Muscle layer of colon (tissue), 2 donors: ENCODE measurements at regions not wholly inside any gene's neighbourhood (a gene's known extent, or its start where the extent isn't known, plus 50 kb on each side); places are given as distances from the start of the nearest gene placed in this dataset.

Experiments
- H3K27ac ChIP-seq: one replicate; pipeline ENCODE4 v1.7.0; 2013; ENCODE audit warnings: low read depth, mild to moderate bottlenecking, low read length, moderate library complexity
- H3K27me3 ChIP-seq, 2 donors: one replicate each; pipeline ENCODE4 v1.7.0; 2013; ENCODE audit warnings: low read length in 2 of 2, mild to moderate bottlenecking in 2 of 2; ENCODE audit not compliant: insufficient read depth in 2 of 2, control insufficient read depth in 1 of 2
- H3K36me3 ChIP-seq: one replicate; pipeline ENCODE4 v1.7.0; 2013; ENCODE audit warnings: mild to moderate bottlenecking, low read length; ENCODE audit not compliant: insufficient read depth
- H3K4me1 ChIP-seq: one replicate; pipeline ENCODE4 v1.7.0; 2013; ENCODE audit warnings: mild to moderate bottlenecking, low read length; ENCODE audit not compliant: insufficient read depth
- H3K4me3 ChIP-seq, 2 donors: one replicate each; pipeline ENCODE4 v1.7.0; 2013; ENCODE audit warnings: low read length in 2 of 2, low read depth in 1 of 2, mild to moderate bottlenecking in 1 of 2, moderate library complexity in 1 of 2
- H3K9ac ChIP-seq: one replicate; pipeline ENCODE4 v1.7.0; 2013; ENCODE audit warnings: low read length
- H3K9me3 ChIP-seq: one replicate; pipeline ENCODE4 v1.7.0; 2013; ENCODE audit warnings: mild to moderate bottlenecking, low read length
- donor health status: abdominal sarcoma.
- donor health status: Adenocarcinoma of cecum.

DNA sequence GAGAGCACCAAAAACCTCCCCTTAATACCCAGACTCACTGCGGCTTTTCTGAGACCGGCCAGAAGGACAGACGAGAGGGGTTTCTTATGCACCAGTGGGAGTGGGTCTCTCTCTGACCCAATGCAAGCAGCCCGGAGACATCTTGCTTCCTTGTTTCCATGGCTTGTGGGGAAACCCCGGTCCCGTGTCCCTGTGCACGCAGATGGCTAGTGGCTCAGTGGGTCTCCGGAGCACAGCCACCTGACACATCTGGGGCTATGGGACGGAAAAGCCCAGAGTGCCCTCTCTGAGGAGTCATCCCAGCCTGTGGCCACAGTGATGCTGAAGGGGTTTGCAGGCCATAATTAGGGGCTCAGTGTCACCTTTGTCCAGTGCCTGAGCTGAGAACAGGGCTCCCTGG, 197.6 kb downstream of the PHETA1 start:
- Histone ChIP-seq H3K9ac (no peak overlapping the region), H3K36me3 (no peaks in the 10 kb centered on the region), H3K27ac (no peak overlapping the region), H3K9me3 (no peaks in the 10 kb centered on the region), H3K4me3 (no peak overlapping the region), H3K27me3 (peaks cover 0 to 3% of the 10 kb centered on the region in 2 donors), H3K4me1 (peaks cover 5% of the 10 kb centered on the region)

DNA sequence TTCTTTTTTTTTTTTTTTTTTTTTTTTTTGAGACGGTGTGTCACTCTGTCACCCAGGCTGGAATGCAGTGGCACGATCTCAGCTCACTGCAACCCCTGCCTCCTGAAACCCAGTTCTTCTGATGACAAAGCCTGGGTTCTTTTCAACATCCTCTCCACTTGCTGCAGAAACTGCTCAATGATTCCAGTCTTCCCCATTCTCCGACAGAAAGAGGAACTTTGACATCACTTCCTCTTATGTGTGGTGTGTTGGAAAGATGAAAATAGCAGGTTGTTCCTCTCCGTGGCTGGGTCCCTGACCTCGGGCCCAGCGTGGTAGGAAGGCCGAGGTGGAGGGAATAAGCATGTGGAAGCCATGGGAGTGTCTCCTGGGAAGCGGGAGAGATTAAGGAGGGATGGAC, 198.4 kb downstream of the PHETA1 start:
- H3K36me3 ChIP-seq: no peaks in the 10 kb centered on the region
- no peak overlapping the region for H3K4me3 ChIP-seq
- H3K9me3 ChIP-seq: no peaks in the 10 kb centered on the region
- H3K4me1 ChIP-seq: peaks cover 5% of the 10 kb centered on the region
- peaks cover 0 to 3% of the 10 kb centered on the region in 2 donors for H3K27me3 ChIP-seq
- H3K27ac ChIP-seq: no peak overlapping the region
- no peak overlapping the region for H3K9ac ChIP-seq

DNA sequence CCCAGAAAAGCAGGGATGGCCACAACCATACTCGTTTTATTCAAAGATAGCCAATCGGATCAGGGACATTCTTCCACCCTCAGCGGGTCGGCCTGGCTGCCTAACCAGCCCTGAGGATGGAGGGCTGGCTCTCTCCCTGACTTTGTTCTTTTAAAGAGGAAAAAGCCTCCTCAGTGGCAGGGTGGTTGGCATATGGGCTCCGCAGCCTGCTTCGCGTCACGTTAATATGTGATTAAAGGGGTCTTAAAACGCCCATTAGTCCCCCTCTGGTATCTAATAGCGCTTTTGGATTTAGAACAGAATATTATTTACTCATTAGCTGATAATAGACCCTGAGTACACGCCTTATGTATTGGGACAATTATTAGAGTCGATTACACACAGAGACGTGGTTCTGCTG, 199.4 kb downstream of the PHETA1 start:
- H3K4me3 ChIP-seq: no peak overlapping the region
- H3K36me3 ChIP-seq: no peaks in the 10 kb centered on the region
- no peak overlapping the region for H3K27ac ChIP-seq
- no peaks in the 10 kb centered on the region for H3K9me3 ChIP-seq
- no peaks in the 10 kb centered on the region for H3K27me3 ChIP-seq
- peaks cover 5% of the 10 kb centered on the region for H3K4me1 ChIP-seq
- H3K9ac ChIP-seq: no peak overlapping the region

DNA sequence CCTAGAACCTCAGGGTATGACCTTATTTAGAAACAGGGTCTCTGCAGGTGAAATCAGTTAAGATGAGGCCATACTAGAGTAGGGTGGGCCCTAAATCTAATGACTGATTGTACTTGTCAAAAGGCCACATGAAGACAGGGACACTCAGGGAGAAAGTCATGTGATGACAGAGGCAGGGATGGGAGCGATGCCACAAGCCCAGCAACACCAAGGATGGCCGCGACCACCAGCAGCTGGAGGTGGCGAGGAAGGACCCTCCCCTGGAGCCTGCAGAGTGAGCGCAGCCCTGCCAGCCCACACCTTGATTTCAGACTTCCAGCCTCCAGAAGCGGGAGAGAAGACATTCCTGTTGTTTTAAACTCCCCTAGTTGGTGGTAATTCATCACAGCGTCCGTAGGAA, 199.9 kb downstream of the PHETA1 start:
- Histone ChIP-seq H3K27ac (no peak overlapping the region), H3K9ac (no peak overlapping the region), H3K9me3 (no peaks in the 10 kb centered on the region), H3K4me1 (peaks cover 5% of the 10 kb centered on the region), H3K4me3 (no peak overlapping the region), H3K27me3 (no peaks in the 10 kb centered on the region), H3K36me3 (no peaks in the 10 kb centered on the region)

DNA sequence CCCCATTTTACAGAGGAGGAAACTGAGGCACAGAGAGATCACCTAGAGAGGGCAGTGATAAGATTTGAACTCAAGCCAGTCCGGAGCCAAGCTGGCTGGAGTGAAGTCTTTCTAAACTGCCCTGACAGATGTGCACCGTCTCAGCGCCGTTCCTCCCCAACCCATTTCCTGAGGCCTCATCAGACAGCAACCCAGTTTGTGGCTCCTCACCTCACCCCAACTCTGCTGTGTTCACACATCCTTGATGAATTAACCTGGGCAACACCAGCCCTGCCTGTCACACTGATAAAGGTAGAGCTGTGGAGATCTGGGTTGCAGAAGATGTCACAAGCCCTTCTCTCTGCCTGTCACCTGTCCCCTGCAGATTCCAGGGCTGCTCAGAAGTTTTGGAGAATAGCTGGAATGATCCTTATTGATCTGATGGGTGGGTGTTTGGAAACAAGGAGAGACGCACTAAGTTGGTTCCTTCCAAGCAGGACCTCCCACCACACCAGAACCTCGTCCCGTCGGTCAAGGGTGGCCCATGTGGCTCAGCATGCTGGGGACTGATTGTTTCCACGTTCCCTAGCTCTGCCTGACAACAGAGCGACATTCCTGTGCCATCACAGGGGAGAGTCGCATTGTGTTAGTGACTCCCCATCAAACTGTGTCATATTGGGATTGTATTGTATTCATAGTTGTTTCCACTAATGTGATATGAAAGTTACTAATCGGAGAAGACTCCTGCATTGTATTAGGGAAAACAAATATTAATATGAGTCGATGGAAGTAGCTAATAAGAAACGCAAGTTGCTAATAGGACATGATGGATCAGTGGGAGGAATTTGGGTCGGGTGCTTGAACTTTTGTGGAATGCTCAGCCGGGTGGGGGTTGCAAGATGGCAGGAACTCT, 200.6 kb downstream of the PHETA1 start:
- H3K4me1 ChIP-seq: peaks cover 5% of the 10 kb centered on the region
- no peaks in the 10 kb centered on the region for H3K9me3 ChIP-seq
- H3K27ac ChIP-seq: no peak overlapping the region
- no peaks in the 10 kb centered on the region for H3K36me3 ChIP-seq
- H3K4me3 ChIP-seq: no peak overlapping the region
- no peaks in the 10 kb centered on the region for H3K27me3 ChIP-seq
- H3K9ac ChIP-seq: no peak overlapping the region

DNA sequence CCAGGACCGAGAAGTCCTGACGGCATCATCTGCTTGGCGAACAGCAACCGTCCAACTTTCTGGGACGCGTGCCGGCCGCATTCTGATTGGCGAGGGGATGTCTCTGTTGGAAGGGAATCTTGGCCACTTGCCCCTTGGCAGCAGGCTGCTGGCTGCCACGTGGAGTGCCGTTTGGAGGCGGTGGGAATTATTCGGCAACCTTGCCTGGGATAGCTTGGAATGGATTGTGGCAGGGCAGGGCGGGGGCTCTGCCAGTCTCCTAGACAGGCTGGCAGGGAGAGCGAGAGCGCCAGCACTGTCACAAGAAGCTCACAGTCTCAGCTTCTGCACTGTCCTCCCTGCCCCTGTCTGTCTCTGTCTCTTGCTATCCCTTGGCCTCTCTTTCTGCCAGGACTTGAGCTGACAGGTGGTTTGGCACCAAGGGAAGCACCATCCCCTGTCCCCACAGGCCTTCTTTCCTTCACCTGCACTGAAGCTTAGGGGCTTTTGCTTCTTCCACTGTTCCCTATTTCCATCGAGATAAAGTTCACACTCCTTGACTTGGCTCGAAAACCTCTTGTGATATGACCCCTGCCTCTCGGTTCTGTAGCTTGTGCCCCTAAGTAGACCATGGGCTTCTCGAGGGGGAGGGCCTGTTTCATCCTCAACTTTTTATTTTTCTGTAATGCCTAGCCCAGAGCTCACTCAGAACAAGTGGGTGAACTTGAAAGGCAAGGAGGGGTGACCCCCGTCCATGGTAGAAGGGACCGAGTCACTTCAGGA, 201.9 kb downstream of the PHETA1 start:
- no peak overlapping the region for H3K9ac ChIP-seq
- H3K27ac ChIP-seq: no peak overlapping the region
- H3K4me1 ChIP-seq: peaks cover 5% of the 10 kb centered on the region
- H3K27me3 ChIP-seq: no peaks in the 10 kb centered on the region
- H3K4me3 ChIP-seq: no peak overlapping the region
- no peaks in the 10 kb centered on the region for H3K36me3 ChIP-seq
- H3K9me3 ChIP-seq: no peaks in the 10 kb centered on the region

DNA sequence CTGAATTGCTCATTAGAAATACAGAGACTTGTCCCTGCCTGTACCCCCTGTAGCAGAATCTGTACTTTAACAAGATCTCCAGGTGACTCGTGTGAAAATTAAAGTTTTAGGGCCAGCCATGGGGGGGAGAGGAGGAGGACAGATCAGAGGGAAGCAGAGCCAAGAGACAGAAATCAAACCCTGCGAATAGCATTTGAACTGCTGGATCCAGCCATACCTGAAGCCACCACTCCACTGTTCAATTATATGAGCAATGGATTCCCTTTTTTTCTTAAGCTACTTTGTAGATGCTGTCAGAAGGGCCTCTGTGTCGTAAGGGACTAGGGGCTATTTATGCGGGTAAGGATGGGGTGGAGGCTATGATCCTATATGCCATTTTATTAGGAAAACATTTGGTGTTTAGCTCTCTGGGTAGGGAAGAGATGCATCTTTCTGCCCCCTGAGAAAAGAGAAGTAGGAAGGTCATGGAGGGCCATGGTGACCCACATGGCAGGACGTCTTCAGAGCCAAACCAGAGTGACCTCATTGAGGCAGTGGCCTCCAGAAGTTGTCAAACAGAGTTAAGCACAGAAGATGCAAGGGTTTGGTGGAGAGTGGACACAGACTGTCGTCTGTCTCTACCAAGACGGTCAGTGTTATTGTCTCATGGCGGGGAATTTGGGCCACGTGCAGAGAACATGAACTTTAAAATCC, 203.9 kb downstream of the PHETA1 start:
- Histone ChIP-seq H3K27ac (no peak overlapping the region), H3K9me3 (no peaks in the 10 kb centered on the region), H3K4me3 (no peak overlapping the region), H3K4me1 (peaks cover 5% of the 10 kb centered on the region), H3K36me3 (no peaks in the 10 kb centered on the region), H3K27me3 (no peaks in the 10 kb centered on the region), H3K9ac (no peak overlapping the region)

DNA sequence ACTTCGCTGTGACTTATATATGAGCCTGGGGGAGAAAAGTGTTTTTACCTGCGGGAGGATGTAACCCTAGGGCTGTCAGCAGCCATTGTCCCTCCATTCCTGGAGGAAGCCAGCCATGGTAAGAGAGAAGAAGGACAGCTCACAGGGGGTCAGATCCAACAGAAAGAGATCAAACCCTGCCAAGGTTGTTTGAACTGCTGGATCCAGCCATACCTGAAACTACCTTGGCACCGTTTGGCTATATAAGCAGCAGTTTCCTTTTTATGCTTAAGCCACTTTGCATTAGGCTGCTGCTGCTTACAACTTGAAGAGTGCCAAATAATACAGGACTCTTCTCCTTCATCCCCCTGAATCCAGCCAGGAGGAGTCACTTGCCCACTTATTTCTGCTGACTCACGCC, 205.5 kb downstream of the PHETA1 start:
- H3K27ac ChIP-seq: no peak overlapping the region
- H3K4me3 ChIP-seq: no peak overlapping the region
- no peaks in the 10 kb centered on the region for H3K27me3 ChIP-seq
- H3K9me3 ChIP-seq: no peaks in the 10 kb centered on the region
- no peak overlapping the region for H3K9ac ChIP-seq
- H3K36me3 ChIP-seq: no peaks in the 10 kb centered on the region
- peaks cover 5% of the 10 kb centered on the region for H3K4me1 ChIP-seq

DNA sequence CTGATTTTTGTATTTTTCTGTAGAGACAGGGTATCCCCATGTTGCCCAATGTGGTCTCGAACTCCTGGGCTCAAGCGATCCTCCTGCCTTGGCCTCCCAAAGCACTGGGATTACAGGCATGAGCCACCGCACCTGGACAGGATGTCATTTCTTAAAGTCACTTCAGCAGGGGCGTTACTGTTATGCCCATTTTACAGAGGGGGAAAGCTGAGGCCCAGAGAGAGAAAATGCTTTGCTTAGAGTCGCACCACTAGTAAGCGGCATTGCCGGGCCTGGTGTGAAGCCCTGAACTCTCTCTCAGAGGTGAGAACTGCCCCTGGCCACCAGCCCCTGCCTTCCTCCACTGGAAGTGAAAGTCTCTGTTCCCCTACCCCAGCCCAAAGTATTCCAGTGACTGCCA, 207.0 kb downstream of the PHETA1 start:
- no peak overlapping the region for H3K4me3 ChIP-seq
- H3K27me3 ChIP-seq: no peaks in the 10 kb centered on the region

DNA sequence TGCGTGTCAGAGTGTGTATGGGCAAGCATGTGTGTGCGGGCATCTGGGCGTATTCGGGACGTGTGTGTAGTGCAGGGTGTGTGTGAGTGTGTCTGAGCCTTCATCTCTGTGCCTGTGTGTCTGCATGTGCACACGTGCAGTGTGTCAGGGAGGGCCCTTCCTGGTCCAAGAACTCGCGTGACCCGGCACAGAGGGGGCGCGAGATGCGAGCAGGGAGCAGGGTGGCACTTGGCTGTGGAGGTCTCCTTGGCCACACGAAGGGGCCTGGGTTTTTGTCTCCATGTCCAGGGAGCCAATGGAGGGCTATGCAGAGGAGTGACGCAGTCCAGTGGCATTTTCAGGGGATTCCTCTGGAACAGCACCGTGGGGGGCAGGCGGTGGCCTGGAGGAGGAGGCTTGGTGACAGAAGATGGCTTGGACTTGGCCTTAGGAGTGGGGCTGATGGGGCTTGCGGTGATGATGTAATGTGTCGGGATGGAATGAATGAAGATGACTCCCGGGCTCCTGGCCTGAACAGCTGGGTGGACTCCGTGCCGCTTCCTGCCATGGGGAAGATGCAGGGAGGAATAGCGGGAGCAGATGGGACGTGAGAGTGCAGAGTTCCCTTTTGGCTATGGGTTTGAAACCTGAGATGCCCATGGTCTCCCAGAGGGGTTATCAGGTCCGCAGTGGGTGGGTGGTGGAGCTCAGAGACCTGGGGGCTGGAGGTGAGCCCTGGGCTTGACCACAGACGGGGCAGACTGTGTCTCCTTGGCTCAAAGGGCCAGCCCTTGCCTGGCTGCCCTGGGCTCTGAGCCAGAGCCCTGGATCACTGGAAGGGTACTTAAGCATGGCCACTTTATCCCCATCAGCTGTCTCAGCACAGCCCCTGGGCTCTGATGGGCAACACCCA, 208.3 kb downstream of the PHETA1 start:
- Histone ChIP-seq H3K27me3 (no peaks in the 10 kb centered on the region), H3K9me3 (no peaks in the 10 kb centered on the region), H3K27ac (no peak overlapping the region), H3K9ac (no peak overlapping the region), H3K36me3 (no peaks in the 10 kb centered on the region), H3K4me1 (no peaks in the 10 kb centered on the region), H3K4me3 (no peak overlapping the region)

More for the DNA sequence above, 207.0 kb downstream of the PHETA1 start:
- H3K9ac ChIP-seq: no peak overlapping the region
- no peaks in the 10 kb centered on the region for H3K36me3 ChIP-seq
- peaks cover under 1% of the 10 kb centered on the region for H3K4me1 ChIP-seq
- H3K9me3 ChIP-seq: no peaks in the 10 kb centered on the region
- no peak overlapping the region for H3K27ac ChIP-seq
